HG02642 (cell line): ENCODE measurements at regions not wholly inside any gene's neighbourhood (a gene's known extent, or its start where the extent isn't known, plus 50 kb on each side); places are given as distances from the start of the nearest gene placed in this dataset.

Experiments used
- ATAC-seq: cut with Tn5 transposase; IDR thresholded peaks from one replicate; pipeline ENCODE4 v1.9.1; 2021; ENCODE audit warnings: mild to moderate bottlenecking; ENCODE audit not compliant: unreplicated experiment, poor library complexity

GRCh38 chr5:123245689-123246088 lies 156.6 kb downstream of the PRDM6 start:
- no peak for ATAC-seq

- no peak for ATAC-seq
Observed at GRCh38 chr5:123244458-123244857, 155.4 kb downstream of the PRDM6 start.
